GM23338 (cell line): ENCODE measurements at regions not wholly inside any gene's neighbourhood (a gene's known extent, or its start where the extent isn't known, plus 50 kb on each side); places are given as distances from the start of the nearest gene placed in this dataset.

Experiments used
- ATAC-seq: fragments of 200-7000 bp; cut with Tn5 transposase; 3 replicates; pipeline ENCODE4 v1.9.1; 2020
- DNase-seq: peaks from one replicate; pipeline ENCODE4 v3.0.0-alpha.2; 2015; ENCODE audit warnings: low spot score
- H2AFZ ChIP-seq: fragments of 200-600 bp; sonication (generic); 2 replicates; pipeline ENCODE4 v1.8.0; 2016; ENCODE audit warnings: antibody characterized with exemption, mild to moderate bottlenecking, moderate library complexity
- H3F3A ChIP-seq: fragments of 200-600 bp; sonication (generic); replicated peaks from 2 replicates; pipeline ENCODE4 v1.8.0; 2017; ENCODE audit warnings: antibody characterized with exemption, mixed run types, low read depth
- H3K27ac ChIP-seq: fragments of 200-600 bp; sonication (generic); 2 replicates; pipeline ENCODE4 v1.6.1; 2016; ENCODE audit warnings: low read depth
- H3K27me3 ChIP-seq: fragments of 200-600 bp; sonication (generic); 2 replicates; pipeline ENCODE4 v1.8.0; 2016; ENCODE audit warnings: mild to moderate bottlenecking, mixed run types, moderate library complexity; ENCODE audit not compliant: insufficient read depth
- H3K36me3 ChIP-seq: fragments of 200-600 bp; sonication (generic); 2 replicates; pipeline ENCODE4 v1.8.0; 2016; ENCODE audit warnings: mild to moderate bottlenecking; ENCODE audit not compliant: insufficient read depth
- H3K4me1 ChIP-seq: fragments of 200-600 bp; sonication (generic); 2 replicates; pipeline ENCODE4 v1.8.0; 2016; ENCODE audit warnings: mild to moderate bottlenecking, moderate library complexity; ENCODE audit not compliant: insufficient read depth
- H3K4me2 ChIP-seq: fragments of 200-600 bp; sonication (generic); 2 replicates; pipeline ENCODE4 v1.7.1; 2017; ENCODE audit warnings: mixed run types
- H3K4me3 ChIP-seq: fragments of 200-600 bp; sonication (generic); 2 replicates; pipeline ENCODE4 v1.6.1; 2016; ENCODE audit warnings: mixed run types
- H3K79me2 ChIP-seq: fragments of 200-600 bp; sonication (generic); replicated peaks from 2 replicates; pipeline ENCODE4 v1.8.0; 2017; ENCODE audit warnings: mild to moderate bottlenecking; ENCODE audit not compliant: insufficient read depth
- H3K9me2 ChIP-seq: fragments of 200-600 bp; sonication (generic); 2 replicates; pipeline ENCODE4 v1.8.0; 2017; ENCODE audit not compliant: insufficient read depth
- H4K20me1 ChIP-seq: fragments of 200-600 bp; sonication (generic); replicated peaks from 2 replicates; pipeline ENCODE4 v1.8.0; 2017; ENCODE audit warnings: mild to moderate bottlenecking; ENCODE audit not compliant: insufficient read depth
- H3K27ac Mint-ChIP-seq: 2 replicates; pipeline ENCODE4 v1.8.0; 2020; ENCODE audit warnings: inconsistent platforms, mild to moderate bottlenecking, moderate library complexity, mixed read lengths
- H3K27me3 Mint-ChIP-seq: 3 replicates; pipeline ENCODE4 v1.8.0; 2022; ENCODE audit warnings: low read depth, mild to moderate bottlenecking, moderate library complexity, mixed read lengths, inconsistent platforms; ENCODE audit not compliant: insufficient read depth, poor library complexity
- H3K36me3 Mint-ChIP-seq: 3 replicates; pipeline ENCODE4 v1.8.0; 2021; ENCODE audit warnings: low read depth, mild to moderate bottlenecking, inconsistent platforms, moderate library complexity, mixed read lengths
- H3K4me1 Mint-ChIP-seq: 3 replicates; pipeline ENCODE4 v1.8.0; 2020; ENCODE audit warnings: mild to moderate bottlenecking, inconsistent platforms, mixed read lengths
- H3K4me3 Mint-ChIP-seq: 3 replicates; pipeline ENCODE4 v1.8.0; 2021; ENCODE audit warnings: moderate library complexity, mild to moderate bottlenecking, inconsistent platforms, mixed read lengths
- H3K9me3 Mint-ChIP-seq: 3 replicates; pipeline ENCODE4 v1.8.0; 2020; ENCODE audit warnings: moderate library complexity, mild to moderate bottlenecking, inconsistent platforms, mixed read lengths
- CREB1 ChIP-seq: fragments of 250-450 bp; sonication (Bioruptor Pico); IDR thresholded peaks from 2 replicates; pipeline ENCODE4 v1.5.0; 2020; ENCODE audit warnings: low read depth, mild to moderate bottlenecking, moderate library complexity
- CTCF ChIP-seq, 2 experiments: fragments of 200-600 bp in 1 of 2; sonication (generic) in 1 of 2; conservative IDR thresholded peaks; 2 replicates each; pipeline versions ENCODE4 v1.5.1 to v1.6.1; 2016 to 2017; ENCODE audit warnings: antibody characterized with exemption in 2 of 2, low read depth in 2 of 2, mild to moderate bottlenecking in 2 of 2, moderate library complexity in 1 of 2
- ETS1 ChIP-seq: IDR thresholded peaks from 2 replicates; pipeline ENCODE4 v1.6.1; 2016; ENCODE audit warnings: antibody characterized with exemption
- EZH2 ChIP-seq: fragments of 200-600 bp; sonication (generic); IDR thresholded peaks from one replicate; pipeline ENCODE4 v1.8.0; 2017; ENCODE audit warnings: antibody characterized with exemption, mild to moderate bottlenecking, low read depth; ENCODE audit not compliant: unreplicated experiment
- EZH2phosphoT487 ChIP-seq: fragments of 200-600 bp; sonication (generic); IDR thresholded peaks from one replicate; pipeline ENCODE4 v1.8.1; 2018; ENCODE audit warnings: antibody characterized with exemption; ENCODE audit not compliant: unreplicated experiment
- JUNB ChIP-seq: IDR thresholded peaks from one replicate; pipeline ENCODE4 v1.6.1; 2016; ENCODE audit warnings: antibody characterized with exemption; ENCODE audit not compliant: unreplicated experiment
- NANOG ChIP-seq: IDR thresholded peaks from 2 replicates; pipeline ENCODE4 v1.6.1; 2016; ENCODE audit warnings: antibody characterized with exemption, borderline replicate concordance
- POLR2AphosphoS5 ChIP-seq: IDR thresholded peaks from 2 replicates; pipeline ENCODE4 v1.6.1; 2016; ENCODE audit warnings: antibody characterized with exemption, low read depth
- REST ChIP-seq: IDR thresholded peaks from one replicate; pipeline ENCODE4 v1.6.1; 2018; ENCODE audit warnings: antibody characterized with exemption; ENCODE audit not compliant: unreplicated experiment
- STAT1 ChIP-seq: IDR thresholded peaks from one replicate; pipeline ENCODE4 v1.6.1; 2016; ENCODE audit warnings: antibody characterized with exemption; ENCODE audit not compliant: unreplicated experiment
- ZNF462 ChIP-seq: fragments of 250-450 bp; sonication (Bioruptor Pico); IDR thresholded peaks from 2 replicates; pipeline ENCODE4 v1.5.0; 2020; ENCODE audit warnings: mild to moderate bottlenecking, moderate library complexity

GRCh38 chr1:81197591-81197990, 603.1 kb upstream of the ADGRL2 start (continued):
- no peak for TF ChIP-seq REST

GRCh38 chr1:81192647-81193642, 607.8 kb upstream of the ADGRL2 start:
- Histone ChIP-seq H3K27me3 (no peaks in the 10 kb centered on the region), H3K4me1 (no peaks in the 10 kb centered on the region), H3F3A (no peaks in the 10 kb centered on the region), H3K9me2 (0 out of 2 replicates have a peak, but pooled peaks cover 4% of the 10 kb centered on the region), H3K36me3 (no peaks in the 10 kb centered on the region), H4K20me1 (no peaks in the 10 kb centered on the region), H3K27ac (no peak overlapping the region), H2AFZ (peak overlapping the region; percentile 74), H3K4me3 (no peak overlapping the region), H3K4me2 (no peak overlapping the region), H3K79me2 (no peaks in the 10 kb centered on the region)
- Mint-ChIP-seq H3K9me3 (0 out of 3 replicates have a peak, but pooled peaks cover 3% of the 10 kb centered on the region), H3K4me1 (no peaks in the 10 kb centered on the region), H3K27ac (no peak overlapping the region), H3K36me3 (peaks cover 4% of the 10 kb centered on the region; the same call in 2 of the 3 replicates), H3K4me3 (no peak overlapping the region), H3K27me3 (peaks cover 4% of the 10 kb centered on the region)
- no peak for ATAC-seq
- DNase-seq, result no peak
- TF ChIP-seq POLR2AphosphoS5, result no peak
- TF ChIP-seq CREB1 (CRISPR knock-in tag), result no peak
- TF ChIP-seq NANOG, result no peak
- TF ChIP-seq EZH2, result no peak
- no peak for TF ChIP-seq EZH2phosphoT487
- no peak for TF ChIP-seq STAT1
- no peak for TF ChIP-seq JUNB
- no peak for TF ChIP-seq ETS1
- no peak for TF ChIP-seq CTCF (conservative IDR thresholded peaks at IDR 0.05; ENCODE audit: low read depth in 2 of 2)
- TF ChIP-seq ZNF462, result no peak
